Panc1 (cell line): ENCODE measurements at regions not wholly inside any gene's neighbourhood (a gene's known extent, or its start where the extent isn't known, plus 50 kb on each side); places are given as distances from the start of the nearest gene placed in this dataset.

Source experiments
- ATAC-seq: fragments of 200-7000 bp; cut with Tn5 transposase; 2 replicates; pipeline ENCODE4 v1.9.1; 2020; ENCODE audit warnings: mild to moderate bottlenecking, moderate library complexity
- BruUV-seq: library from RNA; stranded (reverse); fragments of 400-500 nt; replicated peaks from 2 replicates; lab custom pipeline; 2021; lab: Mats Ljungman, UMichigan
- CTCF ChIA-PET: fragments of 300-600 bp; sonication (Branson Sonifier 250); formaldehyde crosslinking; loops from one replicate; lab custom pipeline; 2022; ENCODE audit warnings: antibody characterized with exemption; lab: Charles Lee
- POLR2A ChIA-PET: fragments of 300-600 bp; sonication (Branson Sonifier 250); formaldehyde crosslinking; loops from one replicate; lab custom pipeline; 2022; ENCODE audit warnings: antibody characterized with exemption; lab: Charles Lee
- DNase-seq: peaks from one replicate; pipeline ENCODE4 v3.0.0-alpha.2; 2010; ENCODE audit warnings: low read depth, low spot score
- H3K27ac ChIP-seq: 2 replicates; pipeline ENCODE4 v1.5.1; 2011; ENCODE audit warnings: mild to moderate bottlenecking, low read length, inconsistent platforms
- H3K27me3 ChIP-seq: fragments of 200-500 bp; sonication (Bioruptor generic); 2 replicates; pipeline ENCODE4 v1.6.0; 2014; ENCODE audit warnings: low read length, inconsistent platforms; ENCODE audit not compliant: control insufficient read depth, insufficient read depth
- H3K36me3 ChIP-seq: fragments of 200-500 bp; sonication (Bioruptor generic); 2 replicates; pipeline ENCODE4 v1.5.1; 2014; ENCODE audit warnings: inconsistent platforms, mild to moderate bottlenecking, low read length, moderate library complexity; ENCODE audit not compliant: control insufficient read depth, insufficient read depth
- H3K4me1 ChIP-seq: 2 replicates; pipeline ENCODE4 v1.5.1; 2011; ENCODE audit warnings: inconsistent platforms, mild to moderate bottlenecking, low read length, moderate library complexity; ENCODE audit not compliant: control insufficient read depth, insufficient read depth
- H3K4me3 ChIP-seq, 2 experiments: 2 replicates each; pipeline ENCODE4 v1.5.1; 2011 to 2012; ENCODE audit warnings: low read depth in 2 of 2, low read length in 2 of 2, mild to moderate bottlenecking in 2 of 2, inconsistent platforms in 1 of 2, moderate library complexity in 1 of 2
- H3K9me3 ChIP-seq: fragments of 200-500 bp; sonication (Bioruptor generic); 2 replicates; pipeline ENCODE4 v1.5.1; 2014; ENCODE audit warnings: low read depth, mild to moderate bottlenecking, inconsistent platforms, low read length, moderate library complexity; ENCODE audit not compliant: control insufficient read depth, insufficient read depth
- CTCF ChIP-seq: fragments of 450-650 bp; IDR thresholded peaks from 2 replicates; pipeline ENCODE4 v1.5.1; 2017; ENCODE audit warnings: mild to moderate bottlenecking
- POLR2AphosphoS5 ChIP-seq: IDR thresholded peaks from 2 replicates; pipeline ENCODE4 v1.6.1; 2012; ENCODE audit warnings: mild to moderate bottlenecking, low read depth, low read length, moderate library complexity
- REST ChIP-seq, 2 experiments: IDR thresholded peaks; 2 replicates each; pipeline ENCODE4 v1.6.1; 2011 to 2012; ENCODE audit warnings: low read depth in 2 of 2, control low read depth in 1 of 2, low read length in 1 of 2, mild to moderate bottlenecking in 1 of 2, moderate library complexity in 1 of 2; ENCODE audit not compliant: insufficient read depth in 1 of 2
- SIN3A ChIP-seq: IDR thresholded peaks from 2 replicates; pipeline ENCODE4 v1.6.1; 2012; ENCODE audit warnings: low read depth, mild to moderate bottlenecking, low read length, moderate library complexity, borderline replicate concordance; ENCODE audit not compliant: insufficient read depth
- TCF7L2 ChIP-seq: IDR thresholded peaks from 2 replicates; pipeline ENCODE4 v1.6.1; 2011; ENCODE audit warnings: mild to moderate bottlenecking, low read depth, low read length, inconsistent platforms
- in situ Hi-C: cut with HindIII; loops from 2 replicates; pipeline ENCODE4 v1.10.0; 2016; ENCODE audit warnings: low sequenced_read_pairs, low pct_unique_long_range_greater_than_20kb
- intact Hi-C: fragments of 100-400 bp; cut with micrococcal nuclease; formaldehyde crosslinking; loops from one replicate; pipeline ENCODE4 v1.10.0; 2022; ENCODE audit not compliant: unreplicated experiment

GRCh38 chr6:159494586-159494972, 198.5 kb downstream of the SOD2 start:
- no TSS peak for BruUV-seq
- intact Hi-C loops (no loop called here), in situ Hi-C loops (no loop called here)
- peaks cover 11% of the 10 kb centered on the region for H3K9me3 ChIP-seq
- CTCF ChIA-PET: no interaction called here
- H3K4me3 ChIP-seq: no peak overlapping the region
- H3K27ac ChIP-seq: no peak overlapping the region
- H3K4me1 ChIP-seq: no peaks in the 10 kb centered on the region
- no peak for DNase-seq
- H3K36me3 ChIP-seq: no peaks in the 10 kb centered on the region
- ATAC-seq: no peak
- no peaks in the 10 kb centered on the region; the same call in 1 of the 2 replicates for H3K27me3 ChIP-seq
- TF ChIP-seq SIN3A (no peak), TCF7L2 (no peak), CTCF (no peak), POLR2AphosphoS5 (no peak), REST (IDR thresholded peaks at IDR 0.05; ENCODE audit: insufficient read depth in 1 of 2, low read depth in 2 of 2, low read length in 1 of 2) (no peak)
- POLR2A ChIA-PET: no interaction called here

- in situ Hi-C loops: no loop called here
- no peaks in the 10 kb centered on the region for H3K4me1 ChIP-seq
- ATAC-seq (no peak), DNase-seq (no peak)
- no peak overlapping the region for H3K4me3 ChIP-seq
- no peaks in the 10 kb centered on the region; the same call in 1 of the 2 replicates for H3K27me3 ChIP-seq
- TF ChIP-seq REST (IDR thresholded peaks at IDR 0.05; ENCODE audit: insufficient read depth in 1 of 2, low read depth in 2 of 2, low read length in 1 of 2): no peak
- TF ChIP-seq TCF7L2: no peak
- no peak for TF ChIP-seq POLR2AphosphoS5
- no peak for TF ChIP-seq SIN3A
- TF ChIP-seq CTCF: no peak
- no peaks in the 10 kb centered on the region for H3K36me3 ChIP-seq
- POLR2A ChIA-PET: no interaction called here
- peaks cover 10% of the 10 kb centered on the region for H3K9me3 ChIP-seq
- no TSS peak for BruUV-seq
- CTCF ChIA-PET: no interaction called here
- H3K27ac ChIP-seq: no peak overlapping the region
- intact Hi-C loops: no loop called here
These were observed 199.0 kb downstream of the SOD2 start for GRCh38 chr6:159493898-159494585.
